ENCODE measurements at regions not wholly inside any gene's neighbourhood (a gene's known extent, or its start where the extent isn't known, plus 50 kb on each side); places are given as distances from the start of the nearest gene placed in this dataset.

- no peak for DNase-seq (ENCODE audit: low read depth)
- no peak overlapping the region for H3K4me3 ChIP-seq (ENCODE audit: low read length)
- TF ChIP-seq, protein P1, sequence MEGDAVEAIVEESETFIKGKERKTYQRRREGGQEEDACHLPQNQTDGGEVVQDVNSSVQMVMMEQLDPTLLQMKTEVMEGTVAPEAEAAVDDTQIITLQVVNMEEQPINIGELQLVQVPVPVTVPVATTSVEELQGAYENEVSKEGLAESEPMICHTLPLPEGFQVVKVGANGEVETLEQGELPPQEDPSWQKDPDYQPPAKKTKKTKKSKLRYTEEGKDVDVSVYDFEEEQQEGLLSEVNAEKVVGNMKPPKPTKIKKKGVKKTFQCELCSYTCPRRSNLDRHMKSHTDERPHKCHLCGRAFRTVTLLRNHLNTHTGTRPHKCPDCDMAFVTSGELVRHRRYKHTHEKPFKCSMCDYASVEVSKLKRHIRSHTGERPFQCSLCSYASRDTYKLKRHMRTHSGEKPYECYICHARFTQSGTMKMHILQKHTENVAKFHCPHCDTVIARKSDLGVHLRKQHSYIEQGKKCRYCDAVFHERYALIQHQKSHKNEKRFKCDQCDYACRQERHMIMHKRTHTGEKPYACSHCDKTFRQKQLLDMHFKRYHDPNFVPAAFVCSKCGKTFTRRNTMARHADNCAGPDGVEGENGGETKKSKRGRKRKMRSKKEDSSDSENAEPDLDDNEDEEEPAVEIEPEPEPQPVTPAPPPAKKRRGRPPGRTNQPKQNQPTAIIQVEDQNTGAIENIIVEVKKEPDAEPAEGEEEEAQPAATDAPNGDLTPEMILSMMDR (IDR thresholded peaks at IDR 0.05; ENCODE audit: insufficient read depth, low read depth, low read length, missing control alignments) = no peak
Observed at GRCh38 chr11:86177302-86177701, 67.3 kb upstream of the EED start.

GRCh38 chr11:86176165-86176884 is 68.2 kb upstream of the EED start:
- no peak overlapping the region for H3K4me3 ChIP-seq (ENCODE audit: low read length)
- DNase-seq (ENCODE audit: low read depth) = peak; percentile 53
- TF ChIP-seq, protein P1 (IDR thresholded peaks at IDR 0.05; ENCODE audit: insufficient read depth, low read depth, low read length, missing control alignments) = no peak

DNA sequence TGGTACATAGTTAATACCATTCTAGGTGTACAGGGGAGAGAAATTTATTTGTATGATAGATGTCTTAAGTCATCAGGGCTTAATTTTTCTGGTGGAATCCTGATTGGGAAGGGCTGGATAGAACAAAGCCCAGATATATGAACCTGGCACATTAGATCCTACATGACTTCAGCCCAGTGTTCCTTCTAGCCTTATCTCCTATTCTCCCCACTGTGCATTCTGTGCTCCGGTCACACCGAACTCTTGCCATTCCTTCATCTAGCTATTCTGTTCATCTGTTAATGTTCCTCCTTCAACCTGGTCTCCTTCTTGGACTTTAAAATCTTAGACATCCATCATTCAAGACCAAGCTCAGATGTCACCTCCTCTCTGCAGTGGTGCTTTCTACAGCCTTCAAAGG is 68.9 kb upstream of the EED start:
- TF ChIP-seq, protein P1 (IDR thresholded peaks at IDR 0.05; ENCODE audit: insufficient read depth, low read depth, low read length, missing control alignments) = no peak
- DNase-seq (ENCODE audit: low read depth) = no peak
- no peak overlapping the region for H3K4me3 ChIP-seq (ENCODE audit: low read length)

DNA sequence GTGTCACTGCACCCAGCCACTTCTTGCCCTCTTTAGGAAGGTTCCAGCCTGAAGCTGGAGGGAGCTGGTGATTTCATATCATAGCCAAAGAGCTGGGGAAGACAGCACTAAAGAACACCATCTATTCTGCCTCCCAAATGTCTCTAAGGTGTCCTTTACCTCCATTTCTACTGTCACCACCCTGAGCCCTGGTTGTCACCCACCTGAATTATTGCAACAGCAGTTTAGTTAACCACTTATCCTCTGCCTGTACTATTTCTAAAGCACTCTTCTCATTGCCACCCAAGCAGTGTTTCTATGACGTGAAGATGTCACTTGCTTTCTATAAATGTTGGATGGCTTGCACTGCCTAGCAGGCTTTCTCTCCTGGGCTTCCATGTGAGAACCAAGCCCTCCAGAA is 69.4 kb upstream of the EED start:
- no peak overlapping the region for H3K4me3 ChIP-seq (ENCODE audit: low read length)
- TF ChIP-seq, protein P1 (IDR thresholded peaks at IDR 0.05; ENCODE audit: insufficient read depth, low read depth, low read length, missing control alignments) = no peak
- DNase-seq (ENCODE audit: low read depth) = no peak

GRCh38 chr11:86174101-86175046 is 70.2 kb upstream of the EED start:
- TF ChIP-seq, protein P1 (IDR thresholded peaks at IDR 0.05; ENCODE audit: insufficient read depth, low read depth, low read length, missing control alignments) = no peak
- peak; percentile 88 for DNase-seq (ENCODE audit: low read depth)
- no peak overlapping the region for H3K4me3 ChIP-seq (ENCODE audit: low read length)

- TF ChIP-seq, protein P1 (IDR thresholded peaks at IDR 0.05; ENCODE audit: insufficient read depth, low read depth, low read length, missing control alignments) = no peak
- H3K4me3 ChIP-seq (ENCODE audit: low read length) = no peak overlapping the region
- DNase-seq (ENCODE audit: low read depth) = peak; percentile 41
Observed at GRCh38 chr11:86172894-86173293, 71.7 kb upstream of the EED start.

Measured in epithelial cell of esophagus (primary cell).